Heart left ventricle (tissue), 16 donors: ENCODE measurements at regions not wholly inside any gene's neighbourhood (a gene's known extent, or its start where the extent isn't known, plus 50 kb on each side); places are given as distances from the start of the nearest gene placed in this dataset.

Experiments used
- ATAC-seq, 4 donors: fragments of 200-7000 bp; cut with Tn5 transposase; one replicate each; pipeline ENCODE4 v1.9.1; 2020 to 2022; ENCODE audit warnings: moderate library complexity in 4 of 4, mild to moderate bottlenecking in 3 of 4, moderate number of reproducible peaks in 1 of 4
- DNase-seq, 5 donors: peaks; one replicate each; pipeline ENCODE4 v3.0.0-alpha.2; 2020
- H3K27ac ChIP-seq, 12 donors: fragments of 200-600 bp; sonication (generic) in 4 of 12; one replicate each; pipeline versions ENCODE4 v1.5.0 to v1.8.0; 2016 to 2022; ENCODE audit warnings: mild to moderate bottlenecking in 2 of 12
- H3K27me3 ChIP-seq, 9 donors: fragments of 200-600 bp; sonication (generic) in 2 of 9; one replicate each; pipeline versions ENCODE4 v1.5.1 to v1.8.0; 2016 to 2022; ENCODE audit warnings: mild to moderate bottlenecking in 3 of 9
- H3K36me3 ChIP-seq, 9 donors: fragments of 200-600 bp; sonication (generic) in 2 of 9; one replicate each; pipeline versions ENCODE4 v1.5.0 to v1.8.0; 2018 to 2022; ENCODE audit warnings: mild to moderate bottlenecking in 2 of 9
- H3K4me1 ChIP-seq, 12 donors: fragments of 200-600 bp; sonication (generic) in 4 of 12; one replicate each; pipeline versions ENCODE4 v1.5.0 to v1.8.0; 2016 to 2022; ENCODE audit warnings: mild to moderate bottlenecking in 3 of 12
- H3K4me3 ChIP-seq, 12 donors: fragments of 200-600 bp; sonication (generic) in 4 of 12; one replicate each; pipeline versions ENCODE4 v1.5.0 to v1.8.0; 2017 to 2022; ENCODE audit warnings: mild to moderate bottlenecking in 9 of 12, moderate library complexity in 4 of 12
- H3K9me3 ChIP-seq, 12 donors: fragments of 200-600 bp; sonication (generic) in 4 of 12; one replicate each; pipeline versions ENCODE4 v1.5.0 to v1.8.0; 2016 to 2022; ENCODE audit warnings: mild to moderate bottlenecking in 1 of 12
- CTCF ChIP-seq, 12 donors: fragments of 200-600 bp; sonication (generic) in 4 of 12; IDR thresholded peaks; one replicate each; pipeline versions ENCODE4 v1.5.0 to v1.8.0; 2018 to 2022; ENCODE audit warnings: antibody characterized with exemption in 12 of 12, mild to moderate bottlenecking in 5 of 12
- POLR2A ChIP-seq, 2 donors: fragments of 450-650 bp; IDR thresholded peaks; one replicate each; pipeline ENCODE4 v1.6.1; 2017; ENCODE audit warnings: antibody characterized with exemption in 2 of 2, mild to moderate bottlenecking in 2 of 2, moderate library complexity in 2 of 2
- WGBS, 4 donors: extraction: QIAGEN DNeasy Blood & Tissue Kit in 2 of 4; methylation state at CpG; one replicate each; pipeline versions ENCODE4 v1.1.5 to v1.1.7; 2013 to 2018; 5-methylcytosine and 5-hydroxymethylcytosine counted together
- intact Hi-C, 10 donors: fragments of 100-400 bp; cut with DNase I; formaldehyde crosslinking; loops; one replicate each; pipeline versions ENCODE4 v1.11.1 to v1.14.2; 2022
- donor health status: ischemic (EF 13 %, LVEDD 7.1; RV severe dilation, severe dysfunction).
- donor health status: healthy with polysubstance abuse.
- donor health status: DM: no; HTN: yes; CAD: no.
- donor health status: DM: no; HTN: no; CAD: no.
- donor health status: ischemic (EF 25% LVEDD 6.9; RV normal size, moderate dysfunction).
- donor health status: ischemic (EF 25% LVEDD 5.7; RV mildly dilated, moderate dysfunction).
- donor health status: healthy.
- donor health status: DM: yes; HTN: yes; CAD: no.
- donor health status: ischemic (EF 35%, LVEDD 5.7; RV mildly dilated, moderate dysfunction).
- donor health status: nonischemic (EF 11% LVEDD 7.7; RV severe dilation, severe dysfunction).
- donor health status: DM: yes; HTN: yes; CAD: no.
- donor health status: PGD.
- donor health status: ischemic (EF 29% LVEDD 5.4; RV normal size, mild dysfunction).
- donor health status: nonischemic (EF 23%, LVEDD 6.1; RV moderate dilation, normal function).

- no peak overlapping the region for H3K27ac ChIP-seq
- no peak for TF ChIP-seq POLR2A (IDR thresholded peaks at IDR 0.05)
- ATAC-seq (no peak), DNase-seq (no peak)
- no peaks in the 10 kb centered on the region for H3K36me3 ChIP-seq
- no peaks in the 10 kb centered on the region for H3K4me1 ChIP-seq
- H3K4me3 ChIP-seq = no peak overlapping the region
- 89 to 92% (median 90%) methylated on average over 5 of the region's 5 CpGs for WGBS, 4 donors
- H3K27me3 ChIP-seq = peaks cover 0 to 16% (median 0%) of the 10 kb centered on the region in 9 donors
- intact Hi-C loops = no loop called here
- H3K9me3 ChIP-seq = peaks cover 0 to 10% (median 0%) of the 10 kb centered on the region in 12 donors
Observed at GRCh38 chr1:213779228-213779627, 208.5 kb upstream of the PROX1 start.

- Histone ChIP-seq H3K9me3 (no peaks in the 10 kb centered on the region), H3K27me3 (peaks cover 0 to 10% (median 0%) of the 10 kb centered on the region in 9 donors)
- intact Hi-C loops = no loop called here
Observed at GRCh38 chr1:213782941-213783672, 204.7 kb upstream of the PROX1 start.

GRCh38 chr1:213783893-213784292, 203.9 kb upstream of the PROX1 start:
- 31 to 39% (median 37%) methylated on average over 2 of the region's 2 CpGs for WGBS, 4 donors
- no peak for DNase-seq
- Histone ChIP-seq H3K27me3 (peaks cover 0 to 10% (median 0%) of the 10 kb centered on the region in 9 donors), H3K4me1 (no peaks in the 10 kb centered on the region), H3K36me3 (no peaks in the 10 kb centered on the region), H3K4me3 (no peak overlapping the region), H3K9me3 (no peaks in the 10 kb centered on the region), H3K27ac (no peak overlapping the region)
- no peak for TF ChIP-seq CTCF (IDR thresholded peaks at IDR 0.05)
- no peak for TF ChIP-seq POLR2A (IDR thresholded peaks at IDR 0.05)
- intact Hi-C loops = no loop called here
- ATAC-seq = no peak

More at GRCh38 chr1:213782941-213783672, 204.7 kb upstream of the PROX1 start:
- H3K36me3 ChIP-seq = no peaks in the 10 kb centered on the region
- no peak overlapping the region for H3K4me3 ChIP-seq
- TF ChIP-seq POLR2A (IDR thresholded peaks at IDR 0.05) = no peak
- WGBS, 4 donors = 78 to 83% (median 80%) methylated on average over 20 of the region's 20 CpGs
- no peak for DNase-seq
- ATAC-seq = no peak
- H3K4me1 ChIP-seq = no peaks in the 10 kb centered on the region
- H3K27ac ChIP-seq = no peak overlapping the region

- TF ChIP-seq POLR2A (IDR thresholded peaks at IDR 0.05) (no peak), CTCF (IDR thresholded peaks at IDR 0.05) (no peak)
- H3K36me3 ChIP-seq = no peaks in the 10 kb centered on the region
- 92 to 97% (median 93%) methylated on average over 2 of the region's 2 CpGs for WGBS, 4 donors
- ATAC-seq = no peak
- no peak for DNase-seq
- H3K9me3 ChIP-seq = no peaks in the 10 kb centered on the region
- no peak overlapping the region for H3K4me3 ChIP-seq
- H3K27ac ChIP-seq = no peak overlapping the region
- intact Hi-C loops = no loop called here
- H3K4me1 ChIP-seq = no peaks in the 10 kb centered on the region
- H3K27me3 ChIP-seq = peaks cover 0 to 10% (median 0%) of the 10 kb centered on the region in 9 donors
Observed at GRCh38 chr1:213786683-213787082, 201.1 kb upstream of the PROX1 start.

- 71 to 82% (median 75%) methylated on average over 3 of the region's 3 CpGs for WGBS, 4 donors
- no peak for ATAC-seq
- intact Hi-C loops = no loop called here
Observed at GRCh38 chr1:213790565-213790964, 197.2 kb upstream of the PROX1 start.

More at GRCh38 chr1:213790565-213790964, 197.2 kb upstream of the PROX1 start:
- Histone ChIP-seq H3K4me1 (no peaks in the 10 kb centered on the region), H3K36me3 (no peaks in the 10 kb centered on the region), H3K9me3 (no peaks in the 10 kb centered on the region), H3K27me3 (no peaks in the 10 kb centered on the region), H3K4me3 (no peak overlapping the region), H3K27ac (no peak overlapping the region)
- DNase-seq = no peak
- TF ChIP-seq POLR2A (IDR thresholded peaks at IDR 0.05) (no peak), CTCF (IDR thresholded peaks at IDR 0.05) (no peak)
